ENCODE measurements at regions not wholly inside any gene's neighbourhood (a gene's known extent, or its start where the extent isn't known, plus 50 kb on each side); places are given as distances from the start of the nearest gene placed in this dataset.

DNA sequence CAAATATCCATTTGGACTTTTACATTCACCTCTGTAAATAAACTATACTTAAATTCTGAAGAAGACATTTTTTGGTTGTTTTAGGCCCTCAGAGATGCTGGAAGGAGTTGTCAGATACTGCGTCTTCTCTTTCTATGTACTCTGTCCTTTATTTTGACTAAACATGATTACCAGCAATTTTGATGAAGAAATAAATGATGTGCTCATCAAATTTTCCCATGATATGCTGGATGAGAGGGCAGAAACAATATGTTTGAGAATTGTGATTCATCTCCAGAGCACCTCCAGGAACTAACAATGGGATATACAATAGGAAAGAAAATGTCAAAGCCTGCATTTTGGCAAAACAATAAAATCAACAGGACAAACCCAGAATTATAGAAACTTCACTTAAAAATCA, 481.6 kb upstream of the HS3ST5 start:
- TF ChIP-seq, protein P1, sequence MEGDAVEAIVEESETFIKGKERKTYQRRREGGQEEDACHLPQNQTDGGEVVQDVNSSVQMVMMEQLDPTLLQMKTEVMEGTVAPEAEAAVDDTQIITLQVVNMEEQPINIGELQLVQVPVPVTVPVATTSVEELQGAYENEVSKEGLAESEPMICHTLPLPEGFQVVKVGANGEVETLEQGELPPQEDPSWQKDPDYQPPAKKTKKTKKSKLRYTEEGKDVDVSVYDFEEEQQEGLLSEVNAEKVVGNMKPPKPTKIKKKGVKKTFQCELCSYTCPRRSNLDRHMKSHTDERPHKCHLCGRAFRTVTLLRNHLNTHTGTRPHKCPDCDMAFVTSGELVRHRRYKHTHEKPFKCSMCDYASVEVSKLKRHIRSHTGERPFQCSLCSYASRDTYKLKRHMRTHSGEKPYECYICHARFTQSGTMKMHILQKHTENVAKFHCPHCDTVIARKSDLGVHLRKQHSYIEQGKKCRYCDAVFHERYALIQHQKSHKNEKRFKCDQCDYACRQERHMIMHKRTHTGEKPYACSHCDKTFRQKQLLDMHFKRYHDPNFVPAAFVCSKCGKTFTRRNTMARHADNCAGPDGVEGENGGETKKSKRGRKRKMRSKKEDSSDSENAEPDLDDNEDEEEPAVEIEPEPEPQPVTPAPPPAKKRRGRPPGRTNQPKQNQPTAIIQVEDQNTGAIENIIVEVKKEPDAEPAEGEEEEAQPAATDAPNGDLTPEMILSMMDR (IDR thresholded peaks at IDR 0.05 in 2 of 3, conservative IDR thresholded peaks at IDR 0.05 in 1 of 3; ENCODE audit: insufficient read depth in 2 of 3, low read depth in 1 of 3, low read length in 3 of 3), result no peak
- TF ChIP-seq RBM39 (optimal IDR thresholded peaks at IDR 0.05; ENCODE audit: low read depth, low read length) (no peak), RCOR1 (IDR thresholded peaks at IDR 0.05; ENCODE audit: borderline replicate concordance in 1 of 2, low read depth in 2 of 2, low read length in 2 of 2) (no peak), NCOA2 (IDR thresholded peaks at IDR 0.05; ENCODE audit: partially characterized antibody in 2 of 2) (no peak), MCM3 (IDR thresholded peaks at IDR 0.05) (no peak)

Data from K562 (cell line).